Type B pancreatic cell (in vitro differentiated cells): ENCODE measurements at regions not wholly inside any gene's neighbourhood (a gene's known extent, or its start where the extent isn't known, plus 50 kb on each side); places are given as distances from the start of the nearest gene placed in this dataset.
"Not testable (repeated sequence)": the region's sequence is repeated elsewhere in the genome, so short reads cannot be mapped to it uniquely, and the experiment has no call there.

ENCODE experiments used
- DNase-seq: peaks from one replicate; pipeline ENCODE4 v3.0.0; 2021; ENCODE audit warnings: mixed read lengths; ENCODE audit not compliant: unreplicated experiment; ENCODE audit errors: extremely low spot score
- H3K27ac Mint-ChIP-seq: 2 replicates; pipeline ENCODE4 v1.8.0; 2021; ENCODE audit warnings: mild to moderate bottlenecking, mixed read lengths
- H3K27me3 Mint-ChIP-seq: 2 replicates; pipeline ENCODE4 v1.8.0; 2021; ENCODE audit warnings: mixed read lengths
- H3K36me3 Mint-ChIP-seq: 2 replicates; pipeline ENCODE4 v1.8.0; 2021; ENCODE audit warnings: mixed read lengths
- H3K4me1 Mint-ChIP-seq: one replicate; pipeline ENCODE4 v1.8.0; 2021; ENCODE audit warnings: mixed read lengths; ENCODE audit not compliant: unreplicated experiment
- H3K4me3 Mint-ChIP-seq: 2 replicates; pipeline ENCODE4 v1.8.0; 2021; ENCODE audit warnings: mild to moderate bottlenecking, mixed read lengths
- H3K9me3 Mint-ChIP-seq: 2 replicates; pipeline ENCODE4 v1.8.0; 2021; ENCODE audit warnings: mixed read lengths
- CTCF ChIP-seq: fragments of 200-600 bp; sonication (generic); conservative IDR thresholded peaks from 2 replicates; pipeline ENCODE4 v1.5.0; 2021; ENCODE audit warnings: antibody characterized with exemption, mild to moderate bottlenecking

DNA sequence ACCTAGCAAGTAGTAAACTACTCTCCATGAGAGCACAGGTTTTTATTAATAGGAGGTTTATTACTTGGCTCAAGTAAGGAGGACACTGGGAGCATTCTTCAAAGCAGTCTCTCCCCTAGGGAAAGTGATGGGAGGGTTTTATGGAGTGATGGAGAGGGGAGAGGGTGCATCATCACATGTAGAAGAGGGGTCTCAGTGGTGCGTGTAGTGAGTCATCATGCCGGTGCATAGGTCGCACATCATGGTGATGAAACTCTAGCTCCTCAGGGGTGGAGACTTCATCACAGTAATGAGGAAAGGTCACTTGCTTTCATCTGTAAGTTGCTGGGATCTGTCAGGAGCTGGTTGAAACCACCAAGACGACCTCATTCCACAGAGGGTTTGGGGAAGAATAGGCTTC lies 210.8 kb upstream of the UBL3 start:
- no peak overlapping the region for H3K27ac Mint-ChIP-seq
- no peaks in the 10 kb centered on the region for H3K27me3 Mint-ChIP-seq
- no peak for DNase-seq
- no peaks in the 10 kb centered on the region for H3K4me1 Mint-ChIP-seq
- TF ChIP-seq CTCF: no peak
- H3K36me3 Mint-ChIP-seq: no peaks in the 10 kb centered on the region
- peaks cover 5% of the 10 kb centered on the region for H3K9me3 Mint-ChIP-seq
- no peak overlapping the region for H3K4me3 Mint-ChIP-seq

- Mint-ChIP-seq H3K9me3 (peaks cover 5% of the 10 kb centered on the region), H3K36me3 (no peaks in the 10 kb centered on the region), H3K4me3 (no peak overlapping the region), H3K27ac (no peak overlapping the region), H3K4me1 (no peaks in the 10 kb centered on the region), H3K27me3 (no peaks in the 10 kb centered on the region)
- DNase-seq: no peak
- no peak for TF ChIP-seq CTCF
Measured at GRCh38 chr13:30058429-30058828, 208.0 kb upstream of the UBL3 start.

DNA sequence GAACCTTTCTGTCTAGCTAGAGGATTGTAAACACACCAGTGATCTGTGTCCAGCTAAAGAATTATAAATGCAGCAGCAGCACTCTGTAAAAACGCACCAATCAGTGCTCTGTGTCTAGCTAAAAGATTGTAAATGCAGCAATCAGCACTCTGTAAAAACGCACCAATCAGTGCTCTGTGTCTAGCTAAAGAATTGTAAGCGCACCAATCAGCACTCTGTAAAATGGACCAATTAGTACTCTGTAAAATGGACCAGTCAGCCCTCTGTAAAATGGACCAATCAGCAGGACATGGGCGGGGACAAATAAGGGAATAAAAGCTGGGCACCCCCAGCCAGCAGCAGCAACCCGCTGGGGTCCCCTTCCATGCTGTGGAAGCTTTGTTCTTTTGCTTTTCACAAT lies 204.1 kb upstream of the UBL3 start:
- not testable (repeated sequence) for H3K4me1 Mint-ChIP-seq, DNase-seq, H3K4me3 Mint-ChIP-seq, H3K9me3 Mint-ChIP-seq, H3K27me3 Mint-ChIP-seq, H3K27ac Mint-ChIP-seq, H3K36me3 Mint-ChIP-seq

DNA sequence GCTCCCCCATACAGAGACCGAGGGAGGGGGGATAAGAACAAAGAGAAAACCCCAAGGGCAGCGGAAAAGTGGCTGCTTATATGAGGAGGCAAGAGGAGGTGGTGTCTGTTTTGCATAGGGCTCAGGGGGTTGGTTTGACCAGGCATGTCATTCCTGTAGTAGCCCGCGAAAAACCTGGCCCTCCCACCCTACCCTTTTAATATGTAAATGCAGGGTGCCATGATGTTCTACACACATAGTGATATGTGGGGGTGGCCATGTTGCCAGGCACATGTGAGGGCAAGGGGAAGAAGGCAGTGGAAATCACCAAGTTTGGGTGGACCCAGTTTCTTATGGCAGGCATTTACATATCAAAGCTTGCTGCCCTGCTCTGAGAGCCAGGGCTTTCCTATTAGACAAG lies 203.5 kb upstream of the UBL3 start:
- no peak for DNase-seq
- peaks cover 6% of the 10 kb centered on the region for H3K4me1 Mint-ChIP-seq
- H3K27me3 Mint-ChIP-seq: peaks cover 5% of the 10 kb centered on the region
- no peak overlapping the region for H3K27ac Mint-ChIP-seq
- H3K36me3 Mint-ChIP-seq: no peaks in the 10 kb centered on the region
- H3K4me3 Mint-ChIP-seq: no peak overlapping the region
- no peak for TF ChIP-seq CTCF
- H3K9me3 Mint-ChIP-seq: no peaks in the 10 kb centered on the region

DNA sequence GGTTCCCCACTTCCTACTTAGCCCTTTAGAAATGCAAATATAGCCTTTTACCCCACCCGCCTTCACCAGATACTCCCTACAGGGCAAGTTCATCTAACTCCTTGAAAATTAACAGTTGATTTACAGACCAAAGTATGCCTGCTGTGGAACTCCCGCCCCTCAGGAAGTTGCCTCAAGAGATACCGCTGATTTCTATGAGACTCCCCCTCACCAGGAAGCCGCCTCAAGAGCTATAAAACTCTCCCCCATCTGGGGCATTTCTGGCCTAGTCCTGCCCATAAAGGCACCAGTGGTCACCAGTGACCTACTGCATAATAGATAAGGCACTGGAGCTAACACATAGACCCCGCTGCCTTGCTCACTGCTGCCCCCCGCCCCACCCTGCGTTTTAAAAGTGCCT lies 201.7 kb upstream of the UBL3 start:
- H3K4me3 Mint-ChIP-seq: no peak overlapping the region
- H3K4me1 Mint-ChIP-seq: peaks cover 6% of the 10 kb centered on the region
- H3K36me3 Mint-ChIP-seq: no peaks in the 10 kb centered on the region
- H3K27me3 Mint-ChIP-seq: peaks cover 7% of the 10 kb centered on the region
- TF ChIP-seq CTCF: no peak
- H3K9me3 Mint-ChIP-seq: no peaks in the 10 kb centered on the region
- H3K27ac Mint-ChIP-seq: no peak overlapping the region
- no peak for DNase-seq

GRCh38 chr13:30051531-30052060 lies 201.2 kb upstream of the UBL3 start:
- Mint-ChIP-seq H3K4me3 (no peak overlapping the region), H3K36me3 (no peaks in the 10 kb centered on the region), H3K9me3 (no peaks in the 10 kb centered on the region), H3K27ac (no peak overlapping the region), H3K4me1 (peaks cover 6% of the 10 kb centered on the region), H3K27me3 (peaks cover 7% of the 10 kb centered on the region)
- DNase-seq: no peak
- no peak for TF ChIP-seq CTCF
